ENCODE measurements at regions not wholly inside any gene's neighbourhood (a gene's known extent, or its start where the extent isn't known, plus 50 kb on each side); places are given as distances from the start of the nearest gene placed in this dataset.

DNA sequence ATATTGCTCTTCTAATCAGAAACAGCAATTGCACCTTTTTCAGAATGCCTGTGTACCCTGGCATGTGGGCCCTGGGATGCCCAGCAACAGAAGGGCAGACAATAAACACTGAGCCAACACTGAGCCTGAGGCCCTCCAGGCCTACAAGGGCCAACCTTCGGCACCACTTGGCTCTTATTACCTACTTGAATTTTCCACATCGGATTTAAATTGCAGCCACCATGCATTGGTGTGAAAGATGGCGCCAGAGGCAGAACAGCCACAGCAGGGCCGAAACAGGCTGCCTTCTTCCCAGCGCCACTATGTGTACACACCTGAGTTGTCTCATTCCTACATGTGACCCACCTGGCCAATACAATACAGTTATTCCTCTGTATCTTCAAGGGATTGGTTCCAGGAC lies 51.4 kb upstream of the EZH2 start:
- Histone ChIP-seq H2BK15ac (ENCODE audit: low read depth, low read length) (no peak overlapping the region), H3K4ac (ENCODE audit: low read depth, low read length) (no peak overlapping the region), H3K36me3 (ENCODE audit: control insufficient read depth, insufficient read depth, low read length) (no peaks in the 10 kb centered on the region), H3K27ac (ENCODE audit: insufficient read depth, low read length) (no peak overlapping the region), H3K4me2 (ENCODE audit: low read depth, low read length) (no peak overlapping the region), H3K18ac (ENCODE audit: low read depth, low read length) (no peak overlapping the region), H2AK5ac (ENCODE audit: low read depth, low read length) (no peak overlapping the region), H2AK9ac (replicated peaks; ENCODE audit: low read depth, low read length, poor library complexity) (no peak overlapping the region), H3K56ac (ENCODE audit: extremely low read depth, insufficient read depth, low read length) (no peak overlapping the region), H3K23ac (ENCODE audit: low read depth, low read length) (no peak overlapping the region), H3K79me1 (ENCODE audit: low read depth in 1 of 2, low read length in 2 of 2) (no peaks in the 10 kb centered on the region), H3K4me1 (ENCODE audit: control insufficient read depth, insufficient read depth, low read length) (no peaks in the 10 kb centered on the region), H3K4me3 (ENCODE audit: insufficient read depth, low read depth, low read length) (no peak overlapping the region), H4K5ac (ENCODE audit: low read depth, low read length) (no peak overlapping the region), H2BK120ac (ENCODE audit: low read depth, low read length) (no peak overlapping the region), H4K20me1 (ENCODE audit: insufficient read depth, low read length) (no peaks in the 10 kb centered on the region), H4K91ac (ENCODE audit: insufficient read depth, low read depth, low read length) (no peak overlapping the region), H3K9me3 (ENCODE audit: control insufficient read depth, insufficient read depth, low read length) (no peaks in the 10 kb centered on the region), H2BK5ac (ENCODE audit: low read depth, low read length, poor library complexity, severe bottlenecking) (no peak overlapping the region), H3K9ac (ENCODE audit: low read depth, low read length) (no peak overlapping the region), H4K8ac (ENCODE audit: low read depth in 2 of 2, low read length in 2 of 2) (no peak overlapping the region), H2AFZ (replicated peaks; ENCODE audit: low read length, poor library complexity) (no peak overlapping the region), H3K9me1 (ENCODE audit: insufficient read depth, low read length) (no peaks in the 10 kb centered on the region), H2BK20ac (ENCODE audit: low read depth, low read length) (no peak overlapping the region), H3K27me3 (ENCODE audit: control insufficient read depth, insufficient read depth, low read length) (no peaks in the 10 kb centered on the region), H3K14ac (replicated peaks; ENCODE audit: low read depth, low read length) (no peak overlapping the region)
- ChIA-PET CTCF (no interaction called here), POLR2A (ENCODE audit: unreplicated experiment) (no interaction called here)
- intact Hi-C loops (cut with micrococcal nuclease), result no loop called here
- BruUV-seq (replicated peaks), result no TSS peak
- TF ChIP-seq POLR2A (IDR thresholded peaks at IDR 0.05; ENCODE audit: low read depth, low read length) (no peak), RAD21 (IDR thresholded peaks at IDR 0.05; ENCODE audit: low read length) (no peak), SMC3 (IDR thresholded peaks at IDR 0.05; ENCODE audit: low read depth, low read length) (no peak), NFE2L2 (IDR thresholded peaks at IDR 0.05; ENCODE audit: low read depth, low read length) (no peak), MAFK (IDR thresholded peaks at IDR 0.05; ENCODE audit: low read depth, low read length) (no peak), MAZ (IDR thresholded peaks at IDR 0.05; ENCODE audit: borderline replicate concordance, low read depth, low read length) (no peak), RCOR1 (IDR thresholded peaks at IDR 0.05; ENCODE audit: insufficient replicate concordance, low read length) (no peak), CHD1 (IDR thresholded peaks at IDR 0.05; ENCODE audit: low read depth, low read length) (no peak), CEBPB (IDR thresholded peaks at IDR 0.05; ENCODE audit: low read depth, low read length) (no peak), RFX5 (IDR thresholded peaks at IDR 0.05; ENCODE audit: low read depth, low read length) (no peak), BHLHE40 (IDR thresholded peaks at IDR 0.05; ENCODE audit: low read depth, low read length) (no peak), FOS (IDR thresholded peaks at IDR 0.05; ENCODE audit: low read depth, low read length) (no peak), MXI1 (IDR thresholded peaks at IDR 0.05; ENCODE audit: borderline replicate concordance, low read depth, low read length) (no peak)
- TF ChIP-seq, protein P1, sequence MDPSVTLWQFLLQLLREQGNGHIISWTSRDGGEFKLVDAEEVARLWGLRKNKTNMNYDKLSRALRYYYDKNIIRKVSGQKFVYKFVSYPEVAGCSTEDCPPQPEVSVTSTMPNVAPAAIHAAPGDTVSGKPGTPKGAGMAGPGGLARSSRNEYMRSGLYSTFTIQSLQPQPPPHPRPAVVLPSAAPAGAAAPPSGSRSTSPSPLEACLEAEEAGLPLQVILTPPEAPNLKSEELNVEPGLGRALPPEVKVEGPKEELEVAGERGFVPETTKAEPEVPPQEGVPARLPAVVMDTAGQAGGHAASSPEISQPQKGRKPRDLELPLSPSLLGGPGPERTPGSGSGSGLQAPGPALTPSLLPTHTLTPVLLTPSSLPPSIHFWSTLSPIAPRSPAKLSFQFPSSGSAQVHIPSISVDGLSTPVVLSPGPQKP (IDR thresholded peaks at IDR 0.05; ENCODE audit: borderline replicate concordance, low read depth, low read length), result no peak
- TF ChIP-seq, protein P2, sequence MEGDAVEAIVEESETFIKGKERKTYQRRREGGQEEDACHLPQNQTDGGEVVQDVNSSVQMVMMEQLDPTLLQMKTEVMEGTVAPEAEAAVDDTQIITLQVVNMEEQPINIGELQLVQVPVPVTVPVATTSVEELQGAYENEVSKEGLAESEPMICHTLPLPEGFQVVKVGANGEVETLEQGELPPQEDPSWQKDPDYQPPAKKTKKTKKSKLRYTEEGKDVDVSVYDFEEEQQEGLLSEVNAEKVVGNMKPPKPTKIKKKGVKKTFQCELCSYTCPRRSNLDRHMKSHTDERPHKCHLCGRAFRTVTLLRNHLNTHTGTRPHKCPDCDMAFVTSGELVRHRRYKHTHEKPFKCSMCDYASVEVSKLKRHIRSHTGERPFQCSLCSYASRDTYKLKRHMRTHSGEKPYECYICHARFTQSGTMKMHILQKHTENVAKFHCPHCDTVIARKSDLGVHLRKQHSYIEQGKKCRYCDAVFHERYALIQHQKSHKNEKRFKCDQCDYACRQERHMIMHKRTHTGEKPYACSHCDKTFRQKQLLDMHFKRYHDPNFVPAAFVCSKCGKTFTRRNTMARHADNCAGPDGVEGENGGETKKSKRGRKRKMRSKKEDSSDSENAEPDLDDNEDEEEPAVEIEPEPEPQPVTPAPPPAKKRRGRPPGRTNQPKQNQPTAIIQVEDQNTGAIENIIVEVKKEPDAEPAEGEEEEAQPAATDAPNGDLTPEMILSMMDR (conservative IDR thresholded peaks at IDR 0.05; ENCODE audit: low read depth, low read length), result no peak
- TF ChIP-seq, protein P3, sequence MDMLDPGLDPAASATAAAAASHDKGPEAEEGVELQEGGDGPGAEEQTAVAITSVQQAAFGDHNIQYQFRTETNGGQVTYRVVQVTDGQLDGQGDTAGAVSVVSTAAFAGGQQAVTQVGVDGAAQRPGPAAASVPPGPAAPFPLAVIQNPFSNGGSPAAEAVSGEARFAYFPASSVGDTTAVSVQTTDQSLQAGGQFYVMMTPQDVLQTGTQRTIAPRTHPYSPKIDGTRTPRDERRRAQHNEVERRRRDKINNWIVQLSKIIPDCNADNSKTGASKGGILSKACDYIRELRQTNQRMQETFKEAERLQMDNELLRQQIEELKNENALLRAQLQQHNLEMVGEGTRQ (IDR thresholded peaks at IDR 0.05; ENCODE audit: low read depth, low read length), result no peak
- DNase-seq (no peak), ATAC-seq (ENCODE audit: low read depth) (no peak)
- WGBS, 2 experiments (ENCODE audit: extremely low coverage in 2 of 2, insufficient read length in 1 of 2), result no CpG with 5 or more reads among the region's 5 CpGs
- dilution Hi-C loops (cut with HindIII; ENCODE audit: low sequenced_read_pairs, unreplicated experiment), result no loop called here
- in situ Hi-C loops (cut with MboI; ENCODE audit: low sequenced_read_pairs), result no loop called here

All from IMR-90 (cell line).